ENCODE measurements at regions not wholly inside any gene's neighbourhood (a gene's known extent, or its start where the extent isn't known, plus 50 kb on each side); places are given as distances from the start of the nearest gene placed in this dataset.

- no peak overlapping the region for H3K27ac ChIP-seq
- TF ChIP-seq, protein P1, sequence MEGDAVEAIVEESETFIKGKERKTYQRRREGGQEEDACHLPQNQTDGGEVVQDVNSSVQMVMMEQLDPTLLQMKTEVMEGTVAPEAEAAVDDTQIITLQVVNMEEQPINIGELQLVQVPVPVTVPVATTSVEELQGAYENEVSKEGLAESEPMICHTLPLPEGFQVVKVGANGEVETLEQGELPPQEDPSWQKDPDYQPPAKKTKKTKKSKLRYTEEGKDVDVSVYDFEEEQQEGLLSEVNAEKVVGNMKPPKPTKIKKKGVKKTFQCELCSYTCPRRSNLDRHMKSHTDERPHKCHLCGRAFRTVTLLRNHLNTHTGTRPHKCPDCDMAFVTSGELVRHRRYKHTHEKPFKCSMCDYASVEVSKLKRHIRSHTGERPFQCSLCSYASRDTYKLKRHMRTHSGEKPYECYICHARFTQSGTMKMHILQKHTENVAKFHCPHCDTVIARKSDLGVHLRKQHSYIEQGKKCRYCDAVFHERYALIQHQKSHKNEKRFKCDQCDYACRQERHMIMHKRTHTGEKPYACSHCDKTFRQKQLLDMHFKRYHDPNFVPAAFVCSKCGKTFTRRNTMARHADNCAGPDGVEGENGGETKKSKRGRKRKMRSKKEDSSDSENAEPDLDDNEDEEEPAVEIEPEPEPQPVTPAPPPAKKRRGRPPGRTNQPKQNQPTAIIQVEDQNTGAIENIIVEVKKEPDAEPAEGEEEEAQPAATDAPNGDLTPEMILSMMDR (conservative IDR thresholded peaks at IDR 0.05), result no peak
- TF ChIP-seq ZFX (IDR thresholded peaks at IDR 0.05), result no peak
Measured at GRCh38 chr3:74711913-74712512, 97.6 kb upstream of the CNTN3 start.

DNA sequence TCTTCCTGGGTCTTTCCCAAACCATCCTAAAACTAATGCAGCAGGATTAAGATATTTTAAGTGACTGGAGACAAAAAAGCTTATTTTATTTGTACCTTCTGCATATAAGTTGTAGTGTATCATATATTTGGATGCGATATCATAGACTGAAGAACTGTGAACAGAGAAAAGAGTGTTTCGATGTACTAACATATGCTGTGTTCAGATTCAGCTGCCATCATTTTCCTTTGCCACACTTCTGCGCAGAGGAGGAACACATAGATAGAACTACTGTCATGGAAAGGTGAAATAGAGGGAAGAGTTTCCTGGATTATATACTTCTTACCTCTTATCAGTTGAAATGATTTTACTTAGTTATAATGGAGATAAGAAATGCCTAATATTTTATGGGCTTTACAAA, 95.5 kb upstream of the CNTN3 start:
- H3K27ac ChIP-seq, result no peak overlapping the region
- no peak for TF ChIP-seq ZFX (IDR thresholded peaks at IDR 0.05)
- TF ChIP-seq, protein P1 (conservative IDR thresholded peaks at IDR 0.05), result no peak

DNA sequence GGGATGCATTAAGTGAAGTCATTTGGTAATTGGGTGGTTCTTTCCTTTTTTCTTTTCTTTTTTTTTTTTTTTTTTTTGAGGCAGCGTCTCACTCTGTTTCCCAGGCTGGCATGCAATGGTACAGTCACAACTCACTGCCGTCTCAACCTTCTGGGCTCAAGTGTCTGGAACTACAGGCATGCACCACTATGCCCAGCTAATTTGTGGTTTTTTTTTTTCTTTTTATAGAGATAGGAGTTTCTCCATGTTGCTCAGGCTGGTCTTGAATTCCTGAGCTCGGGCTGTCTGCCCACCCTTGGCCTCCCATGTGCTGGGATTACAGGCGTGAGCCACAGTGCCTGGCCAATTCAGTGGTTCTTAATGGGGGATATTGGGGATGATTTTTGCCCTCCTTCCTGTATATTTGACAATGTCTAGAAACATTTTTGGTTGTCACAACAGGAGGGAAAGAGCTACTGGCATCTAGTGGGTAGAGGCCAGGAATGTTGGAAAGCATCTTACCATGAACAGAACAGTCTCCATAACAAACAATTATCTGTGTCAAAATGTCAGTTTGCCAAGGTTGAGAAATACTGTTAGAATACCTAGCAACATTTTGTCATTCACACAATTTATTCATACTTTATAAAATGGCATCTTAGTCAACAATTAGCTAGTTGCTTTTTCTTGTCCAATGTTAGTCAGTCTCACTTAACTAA, 79.4 kb upstream of the CNTN3 start:
- no peak for TF ChIP-seq ZFX (IDR thresholded peaks at IDR 0.05)
- TF ChIP-seq, protein P1 (conservative IDR thresholded peaks at IDR 0.05), result no peak
- H3K27ac ChIP-seq, result no peak overlapping the region

- H3K27ac ChIP-seq, result no peak overlapping the region
- TF ChIP-seq, protein P1 (conservative IDR thresholded peaks at IDR 0.05), result no peak
- TF ChIP-seq ZFX (IDR thresholded peaks at IDR 0.05), result no peak
Measured at GRCh38 chr3:74693251-74693650, 78.8 kb upstream of the CNTN3 start.

DNA sequence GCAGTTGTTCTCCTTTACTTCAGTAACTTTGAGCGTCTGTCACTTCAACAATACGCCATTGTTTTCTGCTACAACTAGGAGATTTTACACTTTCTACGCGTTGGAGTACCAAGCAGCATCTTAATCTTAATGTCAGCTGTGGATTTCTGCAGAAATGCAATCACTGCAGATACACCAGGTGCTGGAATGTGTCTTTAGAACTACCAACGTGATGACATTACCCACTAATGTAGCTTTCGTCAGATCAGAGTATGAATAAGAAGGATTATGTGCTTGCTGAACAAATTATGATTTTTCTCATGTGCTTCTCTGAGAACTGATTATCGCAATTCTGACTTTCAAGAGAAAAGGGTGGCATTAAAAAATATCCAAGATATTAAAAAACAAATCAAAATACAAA, 77.5 kb upstream of the CNTN3 start:
- TF ChIP-seq, protein P1 (conservative IDR thresholded peaks at IDR 0.05), result no peak
- TF ChIP-seq ZFX (IDR thresholded peaks at IDR 0.05), result no peak
- no peak overlapping the region for H3K27ac ChIP-seq

DNA sequence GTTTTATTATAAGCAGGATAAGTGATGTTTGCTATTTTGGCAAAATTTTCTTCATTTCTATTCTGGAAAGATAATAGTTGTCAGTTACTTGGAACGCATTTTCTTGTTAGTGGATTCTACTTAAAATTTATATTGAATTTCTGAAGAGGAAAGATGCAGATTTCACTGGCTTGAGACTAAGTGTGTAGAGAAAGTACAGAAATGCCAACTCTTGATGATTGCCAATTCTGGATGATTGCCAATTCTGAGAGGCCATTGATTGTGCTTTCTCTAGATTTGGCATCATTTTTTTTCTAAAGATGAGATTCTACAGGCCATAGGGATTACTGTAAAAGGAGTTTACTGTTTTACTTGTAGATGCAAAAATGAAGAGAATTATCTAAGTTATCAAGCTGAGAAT, 58.9 kb upstream of the CNTN3 start:
- TF ChIP-seq ZFX (IDR thresholded peaks at IDR 0.05), result no peak
- TF ChIP-seq, protein P1 (conservative IDR thresholded peaks at IDR 0.05), result no peak

DNA sequence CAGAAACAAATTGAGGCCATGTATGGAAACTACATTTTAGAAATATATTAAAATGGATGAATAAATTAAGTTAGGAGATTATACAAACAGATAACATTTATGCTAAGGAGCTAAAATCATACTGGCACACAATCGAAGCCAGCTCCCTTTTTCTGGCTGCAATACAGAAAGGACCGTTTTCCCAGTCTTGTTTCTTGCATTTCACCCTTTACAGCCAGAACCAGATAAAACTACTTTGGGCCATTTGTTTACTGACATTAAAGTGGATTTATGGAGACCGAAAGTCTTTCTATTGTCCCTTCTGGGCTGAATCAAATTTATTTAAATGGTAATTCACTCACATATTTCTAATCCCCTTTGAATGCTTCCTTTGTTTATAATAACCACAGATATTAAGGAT, 50.1 kb upstream of the CNTN3 start:
- TF ChIP-seq, protein P1 (conservative IDR thresholded peaks at IDR 0.05), result no peak
- no peak for TF ChIP-seq ZFX (IDR thresholded peaks at IDR 0.05)
- no peak overlapping the region for H3K27ac ChIP-seq

More for the DNA sequence above, 58.9 kb upstream of the CNTN3 start:
- no peak overlapping the region for H3K27ac ChIP-seq
